ENCODE measurements at regions not wholly inside any gene's neighbourhood (a gene's known extent, or its start where the extent isn't known, plus 50 kb on each side); places are given as distances from the start of the nearest gene placed in this dataset.

DNA sequence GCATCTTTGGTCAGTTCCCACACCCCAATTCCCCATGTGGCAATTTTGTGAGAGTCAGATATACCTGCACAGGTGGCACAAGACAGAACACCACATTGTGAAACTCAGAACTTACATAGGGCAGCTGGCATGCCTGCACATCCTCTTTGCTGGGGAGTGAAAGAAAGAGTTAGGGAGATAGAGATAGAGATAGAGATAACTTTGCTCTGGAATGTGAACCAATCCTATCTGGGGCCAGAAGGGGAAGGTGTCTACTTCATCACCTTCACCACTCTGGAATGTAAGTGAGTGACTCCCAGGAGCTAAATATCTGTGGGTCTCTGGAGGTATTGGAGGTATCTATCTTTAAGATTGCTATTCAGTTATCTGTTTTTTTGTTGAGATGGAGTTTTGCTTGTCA, 289.2 kb downstream of the OGFRL1 start:
- Histone ChIP-seq H3K36me3 (ENCODE audit: insufficient read depth, low read length) (no peaks in the 10 kb centered on the region), H3K27ac (ENCODE audit: low read length) (no peak overlapping the region), H3K4me2 (ENCODE audit: insufficient read depth, low read length) (no peak overlapping the region), H3K27me3 (ENCODE audit: insufficient read depth, low read length, poor library complexity) (no peaks in the 10 kb centered on the region), H3K4me1 (ENCODE audit: insufficient read depth, low read length) (no peaks in the 10 kb centered on the region), H3K9me3 (ENCODE audit: insufficient read depth, low read length, severe bottlenecking) (no peaks in the 10 kb centered on the region), H4K20me1 (ENCODE audit: insufficient read depth, low read length) (no peaks in the 10 kb centered on the region), H3K9ac (ENCODE audit: low read depth, low read length) (no peak overlapping the region), H2AFZ (ENCODE audit: low read depth, low read length) (no peak overlapping the region), H3K79me2 (ENCODE audit: insufficient read depth, low read length) (no peaks in the 10 kb centered on the region), H3K4me3 (ENCODE audit: low read depth in 1 of 2, low read length in 2 of 2) (no peak overlapping the region)
- TF ChIP-seq EZH2 (IDR thresholded peaks at IDR 0.05; ENCODE audit: borderline replicate concordance, low read depth, low read length, severe bottlenecking), result no peak
- TF ChIP-seq CTCF (IDR thresholded peaks at IDR 0.05; ENCODE audit: borderline replicate concordance, extremely low read depth, low read length, poor library complexity, severe bottlenecking), result no peak
- ATAC-seq (ENCODE audit: insufficient read depth, low read depth) (no peak), DNase-seq (no peak)

GRCh38 chr6:71579902-71580301, 291.3 kb downstream of the OGFRL1 start:
- H3K36me3 ChIP-seq (ENCODE audit: insufficient read depth, low read length), result no peaks in the 10 kb centered on the region
- no peak for ATAC-seq (ENCODE audit: insufficient read depth, low read depth)
- no peaks in the 10 kb centered on the region for H3K27me3 ChIP-seq (ENCODE audit: insufficient read depth, low read length, poor library complexity)
- no peak overlapping the region for H3K27ac ChIP-seq (ENCODE audit: low read length)
- no peak overlapping the region for H2AFZ ChIP-seq (ENCODE audit: low read depth, low read length)
- no peaks in the 10 kb centered on the region for H4K20me1 ChIP-seq (ENCODE audit: insufficient read depth, low read length)
- no peaks in the 10 kb centered on the region for H3K79me2 ChIP-seq (ENCODE audit: insufficient read depth, low read length)
- DNase-seq, result no peak
- H3K4me2 ChIP-seq (ENCODE audit: insufficient read depth, low read length), result no peak overlapping the region
- TF ChIP-seq CTCF (IDR thresholded peaks at IDR 0.05; ENCODE audit: borderline replicate concordance, extremely low read depth, low read length, poor library complexity, severe bottlenecking) (no peak), EZH2 (IDR thresholded peaks at IDR 0.05; ENCODE audit: borderline replicate concordance, low read depth, low read length, severe bottlenecking) (no peak)
- no peaks in the 10 kb centered on the region for H3K4me1 ChIP-seq (ENCODE audit: insufficient read depth, low read length)
- H3K9me3 ChIP-seq (ENCODE audit: insufficient read depth, low read length, severe bottlenecking), result no peaks in the 10 kb centered on the region
- no peak overlapping the region for H3K4me3 ChIP-seq (ENCODE audit: low read depth in 1 of 2, low read length in 2 of 2)
- no peak overlapping the region for H3K9ac ChIP-seq (ENCODE audit: low read depth, low read length)

GRCh38 chr6:71582820-71583219, 294.2 kb downstream of the OGFRL1 start:
- Histone ChIP-seq H3K36me3 (ENCODE audit: insufficient read depth, low read length) (no peaks in the 10 kb centered on the region), H3K27me3 (ENCODE audit: insufficient read depth, low read length, poor library complexity) (no peaks in the 10 kb centered on the region), H3K79me2 (ENCODE audit: insufficient read depth, low read length) (no peaks in the 10 kb centered on the region), H3K9me3 (ENCODE audit: insufficient read depth, low read length, severe bottlenecking) (no peaks in the 10 kb centered on the region), H2AFZ (ENCODE audit: low read depth, low read length) (no peak overlapping the region), H3K4me1 (ENCODE audit: insufficient read depth, low read length) (no peaks in the 10 kb centered on the region), H3K4me2 (ENCODE audit: insufficient read depth, low read length) (no peak overlapping the region), H3K4me3 (ENCODE audit: low read depth in 1 of 2, low read length in 2 of 2) (no peak overlapping the region), H4K20me1 (ENCODE audit: insufficient read depth, low read length) (no peaks in the 10 kb centered on the region), H3K27ac (ENCODE audit: low read length) (no peak overlapping the region), H3K9ac (ENCODE audit: low read depth, low read length) (no peak overlapping the region)
- DNase-seq (no peak), ATAC-seq (ENCODE audit: insufficient read depth, low read depth) (no peak)
- no peak for TF ChIP-seq CTCF (IDR thresholded peaks at IDR 0.05; ENCODE audit: borderline replicate concordance, extremely low read depth, low read length, poor library complexity, severe bottlenecking)
- no peak for TF ChIP-seq EZH2 (IDR thresholded peaks at IDR 0.05; ENCODE audit: borderline replicate concordance, low read depth, low read length, severe bottlenecking)

Data from DND-41 (cell line).